OCI-LY1 (cell line): ENCODE measurements at regions not wholly inside any gene's neighbourhood (a gene's known extent, or its start where the extent isn't known, plus 50 kb on each side); places are given as distances from the start of the nearest gene placed in this dataset.

Experiments
- H2AFZ ChIP-seq: fragments of 200-600 bp; sonication (generic), shearing (Covaris generic); 2 replicates; pipeline ENCODE4 v1.6.0; 2014; ENCODE audit warnings: antibody characterized with exemption, mild to moderate bottlenecking, low read length
- H3F3A ChIP-seq: fragments of 200-600 bp; sonication (generic), shearing (Covaris generic); 2 replicates; pipeline ENCODE4 v1.6.0; 2014; ENCODE audit warnings: mild to moderate bottlenecking, antibody characterized with exemption, low read length, moderate library complexity; ENCODE audit not compliant: insufficient read depth
- H3K27ac ChIP-seq: fragments of 200-600 bp; sonication (generic); 2 replicates; pipeline ENCODE4 v1.5.1; 2014; ENCODE audit warnings: low read length, mixed run types, mild to moderate bottlenecking, low read depth; ENCODE audit not compliant: poor library complexity, severe bottlenecking
- H3K27me3 ChIP-seq: fragments of 200-600 bp; sonication (generic); 2 replicates; pipeline ENCODE4 v1.6.0; 2014; ENCODE audit warnings: antibody characterized with exemption, mild to moderate bottlenecking, low read length, moderate library complexity; ENCODE audit not compliant: insufficient read depth
- H3K36me3 ChIP-seq: fragments of 200-600 bp; sonication (generic); 2 replicates; pipeline ENCODE4 v1.6.1; 2014; ENCODE audit warnings: mild to moderate bottlenecking, antibody characterized with exemption, low read length, moderate library complexity, mixed read lengths; ENCODE audit not compliant: insufficient read depth
- H3K4me1 ChIP-seq: fragments of 200-600 bp; sonication (generic); 2 replicates; pipeline ENCODE4 v1.5.1; 2014; ENCODE audit warnings: mild to moderate bottlenecking, low read length, moderate library complexity; ENCODE audit not compliant: insufficient read depth, severe bottlenecking
- H3K4me2 ChIP-seq: fragments of 200-600 bp; sonication (generic), shearing (Covaris generic); 2 replicates; pipeline ENCODE4 v1.6.1; 2014; ENCODE audit warnings: low read length
- H3K4me3 ChIP-seq: fragments of 200-600 bp; sonication (generic); 2 replicates; pipeline ENCODE4 v1.5.1; 2014; ENCODE audit warnings: low read length, low read depth, mild to moderate bottlenecking, mixed read lengths; ENCODE audit not compliant: poor library complexity, severe bottlenecking
- H3K79me2 ChIP-seq: fragments of 200-600 bp; shearing (Covaris generic); 2 replicates; pipeline ENCODE4 v1.6.1; 2016; ENCODE audit warnings: mixed run types, low read length, mixed read lengths; ENCODE audit not compliant: insufficient read depth
- H3K9ac ChIP-seq: fragments of 200-600 bp; sonication (generic), shearing (Covaris generic); 2 replicates; pipeline ENCODE4 v1.6.1; 2014; ENCODE audit warnings: mild to moderate bottlenecking, low read length, mixed read lengths
- H3K9me2 ChIP-seq: fragments of 200-600 bp; sonication (generic), shearing (Covaris generic); 2 replicates; pipeline ENCODE4 v1.6.1; 2014; ENCODE audit warnings: low read depth, mild to moderate bottlenecking, low read length, mixed read lengths
- H3K9me3 ChIP-seq: fragments of 200-600 bp; shearing (Covaris generic); 2 replicates; pipeline ENCODE4 v1.6.1; 2014; ENCODE audit warnings: low read length, mixed read lengths
- H4K20me1 ChIP-seq: fragments of 200-600 bp; sonication (generic), shearing (Covaris generic); 2 replicates; pipeline ENCODE4 v1.6.0; 2016; ENCODE audit warnings: mild to moderate bottlenecking, low read length; ENCODE audit not compliant: insufficient read depth
- CTCF ChIP-seq: fragments of 200-600 bp; sonication (generic), shearing (Covaris generic); IDR thresholded peaks from 2 replicates; pipeline ENCODE4 v1.5.1; 2017; ENCODE audit warnings: mild to moderate bottlenecking, antibody characterized with exemption, low read length, moderate library complexity, mixed read lengths
- EZH2 ChIP-seq: fragments of 200-600 bp; sonication (generic), shearing (Covaris generic); IDR thresholded peaks from 2 replicates; pipeline ENCODE4 v1.8.0; 2017; ENCODE audit warnings: borderline replicate concordance, mixed run types, mild to moderate bottlenecking, antibody characterized with exemption, low read length, moderate library complexity, mixed read lengths

GRCh38 chr20:48175261-48175660 lies 390.0 kb upstream of the SULF2 start:
- no peak overlapping the region for H2AFZ ChIP-seq
- TF ChIP-seq CTCF (no peak), EZH2 (no peak)
- H3K9me3 ChIP-seq: no peaks in the 10 kb centered on the region
- no peaks in the 10 kb centered on the region for H3K36me3 ChIP-seq
- H3K27ac ChIP-seq: no peak overlapping the region
- H3K4me1 ChIP-seq: no peaks in the 10 kb centered on the region
- no peaks in the 10 kb centered on the region for H3F3A ChIP-seq
- no peaks in the 10 kb centered on the region for H3K9me2 ChIP-seq
- H3K27me3 ChIP-seq: no peaks in the 10 kb centered on the region
- H3K79me2 ChIP-seq: no peaks in the 10 kb centered on the region
- H3K4me2 ChIP-seq: no peak overlapping the region
- H4K20me1 ChIP-seq: no peaks in the 10 kb centered on the region
- no peak overlapping the region for H3K9ac ChIP-seq
- H3K4me3 ChIP-seq: no peak overlapping the region

- Histone ChIP-seq H3K36me3 (no peaks in the 10 kb centered on the region), H3F3A (no peaks in the 10 kb centered on the region), H3K4me2 (no peak overlapping the region), H3K9ac (no peak overlapping the region), H3K79me2 (no peaks in the 10 kb centered on the region), H3K4me1 (no peaks in the 10 kb centered on the region), H3K9me2 (no peaks in the 10 kb centered on the region), H2AFZ (no peak overlapping the region), H3K27me3 (no peaks in the 10 kb centered on the region), H3K27ac (no peak overlapping the region), H3K9me3 (no peaks in the 10 kb centered on the region), H3K4me3 (no peak overlapping the region), H4K20me1 (no peaks in the 10 kb centered on the region)
- TF ChIP-seq CTCF (no peak), EZH2 (no peak)
Observed at GRCh38 chr20:48172357-48172702, 387.0 kb upstream of the SULF2 start.

- H3K9me3 ChIP-seq: no peaks in the 10 kb centered on the region
- no peaks in the 10 kb centered on the region for H3K36me3 ChIP-seq
- no peaks in the 10 kb centered on the region for H3K27me3 ChIP-seq
- H3K79me2 ChIP-seq: no peaks in the 10 kb centered on the region
- no peaks in the 10 kb centered on the region for H4K20me1 ChIP-seq
- no peak overlapping the region for H3K4me2 ChIP-seq
- no peaks in the 10 kb centered on the region for H3K9me2 ChIP-seq
- no peak overlapping the region for H2AFZ ChIP-seq
- no peaks in the 10 kb centered on the region for H3F3A ChIP-seq
- TF ChIP-seq CTCF: no peak
- TF ChIP-seq EZH2: no peak
- no peak overlapping the region for H3K9ac ChIP-seq
- H3K4me1 ChIP-seq: no peaks in the 10 kb centered on the region
- H3K27ac ChIP-seq: no peak overlapping the region
- H3K4me3 ChIP-seq: no peak overlapping the region
Observed at GRCh38 chr20:48171626-48172356, 386.5 kb upstream of the SULF2 start.
